Thoracic aorta (tissue), 2 donors: ENCODE measurements at regions not wholly inside any gene's neighbourhood (a gene's known extent, or its start where the extent isn't known, plus 50 kb on each side); places are given as distances from the start of the nearest gene placed in this dataset.

Source experiments
- ATAC-seq: fragments of 150-250 bp; one replicate; pipeline ENCODE4 v1.8.0; 2017; ENCODE audit warnings: low read depth; ENCODE audit not compliant: insufficient number of reproducible peaks, low FRiP score
- DNase-seq: peaks from one replicate; pipeline ENCODE4 v3.0.0-alpha.2; 2020; ENCODE audit warnings: low spot score
- H3K27ac ChIP-seq, 2 donors: fragments of 200-600 bp; sonication (generic); 1 replicate in 1 of 2; 2 replicates in 1 of 2; pipeline ENCODE4 v1.5.1; 2016; ENCODE audit warnings: mild to moderate bottlenecking in 2 of 2, moderate library complexity in 2 of 2
- H3K27me3 ChIP-seq: fragments of 200-600 bp; sonication (generic); replicated peaks from 2 replicates; pipeline ENCODE4 v1.6.0; 2016; ENCODE audit warnings: mild to moderate bottlenecking; ENCODE audit not compliant: insufficient read depth
- H3K36me3 ChIP-seq: fragments of 200-600 bp; sonication (generic); one replicate; pipeline ENCODE4 v1.5.1; 2016
- H3K4me1 ChIP-seq, 2 donors: fragments of 200-600 bp; sonication (generic); 1 replicate in 1 of 2; 2 replicates in 1 of 2; pipeline versions ENCODE4 v1.5.1 to v1.6.0; 2016; ENCODE audit warnings: low read depth in 2 of 2, mild to moderate bottlenecking in 1 of 2; ENCODE audit not compliant: control insufficient read depth in 1 of 2
- H3K4me3 ChIP-seq: fragments of 200-600 bp; sonication (generic); 2 replicates; pipeline ENCODE4 v1.5.1; 2016; ENCODE audit warnings: mild to moderate bottlenecking
- H3K9me3 ChIP-seq: fragments of 200-600 bp; sonication (generic); 2 replicates; pipeline ENCODE4 v1.5.1; 2016
- TF ChIP-seq, protein P1 (sequence below): fragments of 200-600 bp; sonication (generic); IDR thresholded peaks from one replicate; pipeline ENCODE4 v1.5.1; 2019; ENCODE audit warnings: antibody characterized with exemption

GRCh38 chr9:79986437-79986836, 414.7 kb downstream of the TLE4 start:
- Histone ChIP-seq H3K27ac (no peak overlapping the region), H3K9me3 (no peaks in the 10 kb centered on the region), H3K4me1 (peaks cover 6 to 29% of the 10 kb centered on the region in 2 donors), H3K4me3 (no peak overlapping the region), H3K36me3 (no peaks in the 10 kb centered on the region), H3K27me3 (no peaks in the 10 kb centered on the region)
- ATAC-seq, result no peak
- no peak for DNase-seq
- TF ChIP-seq, protein P1, sequence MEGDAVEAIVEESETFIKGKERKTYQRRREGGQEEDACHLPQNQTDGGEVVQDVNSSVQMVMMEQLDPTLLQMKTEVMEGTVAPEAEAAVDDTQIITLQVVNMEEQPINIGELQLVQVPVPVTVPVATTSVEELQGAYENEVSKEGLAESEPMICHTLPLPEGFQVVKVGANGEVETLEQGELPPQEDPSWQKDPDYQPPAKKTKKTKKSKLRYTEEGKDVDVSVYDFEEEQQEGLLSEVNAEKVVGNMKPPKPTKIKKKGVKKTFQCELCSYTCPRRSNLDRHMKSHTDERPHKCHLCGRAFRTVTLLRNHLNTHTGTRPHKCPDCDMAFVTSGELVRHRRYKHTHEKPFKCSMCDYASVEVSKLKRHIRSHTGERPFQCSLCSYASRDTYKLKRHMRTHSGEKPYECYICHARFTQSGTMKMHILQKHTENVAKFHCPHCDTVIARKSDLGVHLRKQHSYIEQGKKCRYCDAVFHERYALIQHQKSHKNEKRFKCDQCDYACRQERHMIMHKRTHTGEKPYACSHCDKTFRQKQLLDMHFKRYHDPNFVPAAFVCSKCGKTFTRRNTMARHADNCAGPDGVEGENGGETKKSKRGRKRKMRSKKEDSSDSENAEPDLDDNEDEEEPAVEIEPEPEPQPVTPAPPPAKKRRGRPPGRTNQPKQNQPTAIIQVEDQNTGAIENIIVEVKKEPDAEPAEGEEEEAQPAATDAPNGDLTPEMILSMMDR, result no peak

DNA sequence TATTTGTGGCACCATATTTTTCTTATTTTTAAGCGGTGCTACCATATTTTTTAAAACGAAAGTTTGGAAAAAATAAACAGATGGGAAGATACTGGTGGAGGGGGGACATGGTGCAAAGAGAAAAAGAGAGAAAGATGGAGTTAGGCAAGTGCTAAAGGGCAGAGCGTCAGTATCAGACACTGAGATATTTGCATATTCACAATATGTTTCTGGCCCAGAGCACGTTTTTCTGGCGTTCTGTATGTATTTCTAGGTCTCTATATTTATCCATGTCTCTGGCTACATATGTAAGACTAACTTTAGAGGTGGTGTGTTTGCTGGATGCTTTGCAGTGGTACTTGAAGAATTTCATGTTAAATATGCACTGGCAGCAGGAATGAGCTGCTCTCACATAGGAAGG, 414.0 kb downstream of the TLE4 start:
- no peak for DNase-seq
- no peak overlapping the region for H3K4me3 ChIP-seq
- TF ChIP-seq, protein P1, result no peak
- peaks cover 4 to 22% of the 10 kb centered on the region in 2 donors for H3K4me1 ChIP-seq
- no peak for ATAC-seq
- no peaks in the 10 kb centered on the region for H3K27me3 ChIP-seq
- H3K27ac ChIP-seq, result no peak overlapping the region
- no peaks in the 10 kb centered on the region for H3K9me3 ChIP-seq
- H3K36me3 ChIP-seq, result no peaks in the 10 kb centered on the region

DNA sequence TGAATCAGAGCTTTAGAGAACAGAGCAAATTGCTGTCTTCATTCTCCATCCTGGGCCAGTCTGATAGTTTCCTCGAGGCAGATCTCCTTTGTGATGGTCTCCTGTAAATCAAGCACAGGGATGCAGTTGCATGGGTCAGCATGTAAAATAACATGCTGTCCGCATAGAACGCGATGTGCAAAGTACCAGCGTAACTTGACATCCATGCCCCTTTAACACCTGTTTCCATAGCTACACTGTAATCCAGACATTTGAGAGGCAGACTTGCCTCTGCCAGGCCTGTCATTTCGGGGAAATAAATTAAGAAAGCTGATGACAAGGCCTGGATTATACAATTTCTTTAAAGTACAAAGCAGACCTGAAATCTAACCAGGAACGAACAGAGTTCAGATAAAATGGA, 413.5 kb downstream of the TLE4 start:
- ATAC-seq (no peak), DNase-seq (no peak)
- no peaks in the 10 kb centered on the region for H3K27me3 ChIP-seq
- H3K4me1 ChIP-seq, result peaks cover 0 to 17% of the 10 kb centered on the region in 2 donors
- H3K4me3 ChIP-seq, result no peak overlapping the region
- no peaks in the 10 kb centered on the region for H3K36me3 ChIP-seq
- TF ChIP-seq, protein P1, result no peak
- no peak overlapping the region for H3K27ac ChIP-seq
- no peaks in the 10 kb centered on the region for H3K9me3 ChIP-seq

DNA sequence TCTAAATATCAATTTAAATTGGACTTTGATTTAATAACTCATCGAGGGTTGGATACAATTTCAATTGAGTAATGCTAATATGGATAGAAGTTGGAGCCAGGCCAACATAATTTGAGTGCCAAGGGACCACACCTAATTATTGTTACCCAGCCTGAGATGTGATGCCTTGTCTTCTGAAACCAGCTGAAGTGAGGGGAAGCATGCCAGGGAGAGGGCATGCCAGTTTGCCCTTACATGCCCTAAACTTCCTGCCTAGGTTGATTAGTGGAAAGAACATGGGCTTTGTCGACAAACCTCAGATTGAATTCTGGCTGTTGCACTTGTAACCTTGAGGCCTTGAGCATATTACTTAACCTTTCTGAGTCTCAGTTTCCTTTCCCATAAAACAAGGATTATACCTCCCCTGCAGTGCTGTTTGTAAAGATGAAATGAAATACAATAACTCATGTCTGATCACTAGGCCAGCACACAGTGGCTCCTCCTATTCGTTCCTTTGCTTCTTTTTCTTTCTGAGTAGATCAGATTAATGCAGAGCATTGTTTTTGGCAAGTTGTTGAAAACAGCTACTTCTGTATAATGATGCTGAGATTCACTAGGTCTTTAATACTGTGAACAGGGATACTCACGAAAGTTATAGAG, 412.8 kb downstream of the TLE4 start:
- DNase-seq (no peak), ATAC-seq (no peak)
- Histone ChIP-seq H3K27me3 (no peaks in the 10 kb centered on the region), H3K27ac (no peak overlapping the region), H3K4me3 (no peak overlapping the region), H3K4me1 (peaks cover 0 to 14% of the 10 kb centered on the region in 2 donors), H3K36me3 (no peaks in the 10 kb centered on the region), H3K9me3 (no peaks in the 10 kb centered on the region)
- TF ChIP-seq, protein P1, result no peak

DNA sequence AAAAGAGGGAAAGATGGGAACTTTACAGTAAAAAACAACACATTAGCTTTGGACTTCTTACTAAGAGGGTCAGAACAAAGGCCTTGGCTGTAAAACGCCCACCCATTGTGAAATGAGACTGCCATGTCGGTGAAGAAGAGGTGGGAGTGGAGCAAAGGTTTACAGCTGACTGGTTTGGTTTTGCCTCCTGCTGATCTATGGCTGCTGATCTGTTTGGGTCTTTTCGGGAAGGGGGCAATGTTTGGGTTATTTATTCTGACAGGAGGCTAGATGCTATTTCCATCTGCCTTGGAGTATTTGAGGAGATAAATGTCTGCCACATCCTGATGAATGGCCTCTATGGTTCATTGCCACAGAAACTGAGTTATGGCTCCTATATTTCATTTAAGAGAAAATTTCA, 408.7 kb downstream of the TLE4 start:
- no peaks in the 10 kb centered on the region for H3K9me3 ChIP-seq
- ATAC-seq (no peak), DNase-seq (no peak)
- no peaks in the 10 kb centered on the region for H3K27me3 ChIP-seq
- H3K27ac ChIP-seq, result no peak overlapping the region
- TF ChIP-seq, protein P1, result no peak
- H3K4me1 ChIP-seq, result peaks cover 3 to 4% of the 10 kb centered on the region in 2 donors
- no peak overlapping the region for H3K4me3 ChIP-seq
- H3K36me3 ChIP-seq, result no peaks in the 10 kb centered on the region
